ENCODE measurements at regions not wholly inside any gene's neighbourhood (a gene's known extent, or its start where the extent isn't known, plus 50 kb on each side); places are given as distances from the start of the nearest gene placed in this dataset.

DNA sequence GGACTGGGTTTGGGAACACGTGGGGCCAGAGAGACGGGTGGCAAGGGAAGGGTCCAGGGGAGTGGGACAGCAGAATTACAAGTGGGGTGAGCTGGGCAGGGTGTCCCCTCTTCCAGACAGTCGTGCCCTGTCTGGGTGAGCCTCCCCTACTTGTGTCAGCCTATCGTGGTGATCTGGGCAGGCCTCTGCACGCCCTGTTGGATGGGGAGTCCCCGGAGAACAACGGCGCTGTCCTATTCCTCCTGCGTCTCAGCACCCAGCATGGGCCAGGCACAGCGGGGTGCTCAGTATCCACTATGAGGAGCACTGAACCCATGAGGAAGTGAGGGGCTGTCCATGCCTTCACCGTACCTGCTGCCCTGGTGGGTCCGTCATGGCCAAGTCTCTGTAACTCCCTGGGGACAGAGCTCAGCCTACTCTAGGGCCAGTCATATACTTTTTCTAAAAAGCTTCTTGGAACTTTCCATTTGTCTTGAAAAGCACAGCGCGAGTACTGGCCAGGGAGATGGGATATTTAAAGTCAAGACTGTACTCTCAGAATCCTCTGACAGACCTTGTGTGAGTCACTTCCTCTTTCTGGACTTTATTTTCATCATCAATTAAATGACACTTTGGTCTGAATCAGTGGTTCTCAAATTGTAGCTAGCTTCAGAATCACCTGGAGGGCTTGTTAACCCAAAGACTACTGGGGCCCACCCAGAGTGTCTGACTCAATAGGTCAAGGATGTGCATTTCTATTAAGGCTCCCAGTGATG is 81.7 kb upstream of the NECTIN1 start:
- no peak overlapping the region for H2AFZ ChIP-seq (replicated peaks; ENCODE audit: low read length, poor library complexity)
- no peaks in the 10 kb centered on the region for H3K79me1 ChIP-seq (ENCODE audit: low read depth in 1 of 2, low read length in 2 of 2)
- no peak for TF ChIP-seq RFX5 (IDR thresholded peaks at IDR 0.05; ENCODE audit: low read depth, low read length)
- no peak for TF ChIP-seq FOS (IDR thresholded peaks at IDR 0.05; ENCODE audit: low read depth, low read length)
- TF ChIP-seq MAFK (IDR thresholded peaks at IDR 0.05; ENCODE audit: low read depth, low read length) = no peak
- H3K36me3 ChIP-seq (ENCODE audit: control insufficient read depth, insufficient read depth, low read length) = no peaks in the 10 kb centered on the region
- H3K14ac ChIP-seq (replicated peaks; ENCODE audit: low read depth, low read length) = no peak overlapping the region
- no peaks in the 10 kb centered on the region for H3K9me1 ChIP-seq (ENCODE audit: insufficient read depth, low read length)
- no peak overlapping the region for H3K56ac ChIP-seq (ENCODE audit: extremely low read depth, insufficient read depth, low read length)
- no peak overlapping the region for H3K4me3 ChIP-seq (ENCODE audit: insufficient read depth, low read depth, low read length)
- no peak overlapping the region for H2AK5ac ChIP-seq (ENCODE audit: low read depth, low read length)
- H2AK9ac ChIP-seq (replicated peaks; ENCODE audit: low read depth, low read length, poor library complexity) = no peak overlapping the region
- no peak overlapping the region for H3K18ac ChIP-seq (ENCODE audit: low read depth, low read length)
- CTCF ChIA-PET = no interaction called here
- no peaks in the 10 kb centered on the region for H4K20me1 ChIP-seq (ENCODE audit: insufficient read depth, low read length)
- ATAC-seq (ENCODE audit: low read depth) (no peak), DNase-seq (no peak)
- no peak overlapping the region for H4K8ac ChIP-seq (ENCODE audit: low read depth in 2 of 2, low read length in 2 of 2)
- no peak overlapping the region for H3K27ac ChIP-seq (ENCODE audit: insufficient read depth, low read length)
- no peak overlapping the region for H2BK15ac ChIP-seq (ENCODE audit: low read depth, low read length)
- H3K4ac ChIP-seq (ENCODE audit: low read depth, low read length) = no peak overlapping the region
- no peaks in the 10 kb centered on the region for H3K9me3 ChIP-seq (ENCODE audit: control insufficient read depth, insufficient read depth, low read length)
- no peak overlapping the region for H2BK20ac ChIP-seq (ENCODE audit: low read depth, low read length)
- POLR2A ChIA-PET (ENCODE audit: unreplicated experiment) = no interaction called here
- intact Hi-C loops (cut with micrococcal nuclease) = no loop called here
- H2BK5ac ChIP-seq (ENCODE audit: low read depth, low read length, poor library complexity, severe bottlenecking) = no peak overlapping the region
- H3K23ac ChIP-seq (ENCODE audit: low read depth, low read length) = no peak overlapping the region
- 87% methylated on average over 7 of the region's 14 CpGs; no CpG with 5 or more reads in 1 of the 2 experiments for WGBS, 2 experiments (ENCODE audit: extremely low coverage in 2 of 2, insufficient read length in 1 of 2)
- dilution Hi-C loops (cut with HindIII; ENCODE audit: low sequenced_read_pairs, unreplicated experiment) = no loop called here
- BruUV-seq (replicated peaks) = no TSS peak
- no peak overlapping the region for H4K5ac ChIP-seq (ENCODE audit: low read depth, low read length)
- H3K4me2 ChIP-seq (ENCODE audit: low read depth, low read length) = no peak overlapping the region
- peaks cover 27% of the 10 kb centered on the region for H3K27me3 ChIP-seq (ENCODE audit: control insufficient read depth, insufficient read depth, low read length)
- H3K4me1 ChIP-seq (ENCODE audit: control insufficient read depth, insufficient read depth, low read length) = no peaks in the 10 kb centered on the region
- no peak overlapping the region for H3K9ac ChIP-seq (ENCODE audit: low read depth, low read length)
- in situ Hi-C loops (cut with MboI; ENCODE audit: low sequenced_read_pairs) = no loop called here
- H4K91ac ChIP-seq (ENCODE audit: insufficient read depth, low read depth, low read length) = no peak overlapping the region
- H2BK120ac ChIP-seq (ENCODE audit: low read depth, low read length) = no peak overlapping the region

Data from IMR-90 (cell line).